HepG2 (cell line): ENCODE measurements at regions not wholly inside any gene's neighbourhood (a gene's known extent, or its start where the extent isn't known, plus 50 kb on each side); places are given as distances from the start of the nearest gene placed in this dataset.

ENCODE experiments used
- ATAC-seq: fragments of 200-7000 bp; cut with Tn5 transposase; 3 replicates; pipeline ENCODE4 v1.9.1; 2020; ENCODE audit warnings: mild to moderate bottlenecking, moderate library complexity
- BruUV-seq: library from RNA; stranded (reverse); fragments of 400-500 nt; replicated peaks from 2 replicates; lab custom pipeline; 2021; lab: Mats Ljungman, UMichigan
- CTCF ChIA-PET: fragments of 300-600 bp; formaldehyde crosslinking; extraction: SDS; loops from one replicate; lab custom pipeline; 2021; ENCODE audit warnings: low total read pairs, inconsistent platforms, low intra/inter-chr PET ratio; lab: Yijun Ruan, JAX
- POLR2A ChIA-PET: fragments of 350-600 bp; sonication (Branson Sonifier 250); formaldehyde crosslinking; loops from one replicate; lab custom pipeline; 2020; ENCODE audit warnings: antibody characterized with exemption, inconsistent platforms; lab: Yijun Ruan, JAX
- DNase-seq: peaks from one replicate; pipeline ENCODE4 v3.0.0-alpha.2; 2015; ENCODE audit warnings: low spot score
- FAIRE-seq: peaks from 3 replicates; lab custom pipeline; 2011; peaks lifted over from hg19 to GRCh38; lab: Jason Lieb, UNC
- H2AFZ ChIP-seq: one replicate; pipeline ENCODE4 v1.6.1; 2011; ENCODE audit warnings: low read length, inconsistent platforms
- H3K27ac ChIP-seq: fragments of 300-600 bp; 3 replicates; pipeline ENCODE4 v1.8.0; 2011; ENCODE audit warnings: mixed run types, mild to moderate bottlenecking, mixed read lengths, low read length, inconsistent platforms; ENCODE audit not compliant: insufficient read depth; ENCODE audit errors: extremely low read length
- H3K27me3 ChIP-seq, 2 experiments: fragments of 200-600 bp in 1 of 2; 2 replicates in 1 of 2; 3 replicates in 1 of 2; pipeline versions ENCODE4 v1.6.0 to v1.8.0; 2011; ENCODE audit warnings: low read length in 2 of 2, mild to moderate bottlenecking in 2 of 2, moderate library complexity in 2 of 2, inconsistent platforms in 1 of 2; ENCODE audit not compliant: insufficient read depth in 2 of 2, control insufficient read depth in 1 of 2
- H3K36me3 ChIP-seq, 2 experiments: fragments of 200-600 bp in 1 of 2; replicated peaks in 1 of 2; 2 replicates in 1 of 2; 3 replicates in 1 of 2; pipeline versions ENCODE4 v1.5.1 to v1.8.0; 2011; ENCODE audit warnings: low read length in 2 of 2, inconsistent platforms in 1 of 2; ENCODE audit not compliant: insufficient read depth in 2 of 2, control insufficient read depth in 1 of 2
- H3K4me1 ChIP-seq: 2 replicates; pipeline ENCODE4 v1.5.1; 2012; ENCODE audit warnings: low read length, inconsistent platforms; ENCODE audit not compliant: insufficient read depth
- H3K4me2 ChIP-seq: 2 replicates; pipeline ENCODE4 v1.6.0; 2011; ENCODE audit warnings: low read depth, low read length, inconsistent platforms
- H3K4me3 ChIP-seq, 3 experiments: fragments of 200-600 bp in 1 of 3; sonication (generic), shearing (Covaris generic) in 1 of 3; replicated peaks in 1 of 3; 2 replicates each; pipeline ENCODE4 v1.5.1; 2011 to 2016; ENCODE audit warnings: low read length in 3 of 3, inconsistent platforms in 2 of 3, low read depth in 2 of 3, mild to moderate bottlenecking in 2 of 3, control low read depth in 1 of 3, mixed read lengths in 1 of 3; ENCODE audit not compliant: insufficient read depth in 1 of 3
- H3K79me2 ChIP-seq: one replicate; pipeline ENCODE4 v1.6.1; 2011; ENCODE audit warnings: low read length, inconsistent platforms; ENCODE audit not compliant: insufficient read depth
- H3K9ac ChIP-seq: 2 replicates; pipeline ENCODE4 v1.6.0; 2011; ENCODE audit warnings: mild to moderate bottlenecking, low read depth, low read length, inconsistent platforms; ENCODE audit not compliant: insufficient read depth
- H3K9me3 ChIP-seq: 2 replicates; pipeline ENCODE4 v1.5.1; 2012; ENCODE audit warnings: mild to moderate bottlenecking, low read length
- H4K20me1 ChIP-seq: 2 replicates; pipeline ENCODE4 v1.6.0; 2011; ENCODE audit warnings: inconsistent platforms, mild to moderate bottlenecking, low read length, moderate library complexity; ENCODE audit not compliant: insufficient read depth
- ARNT2 ChIP-seq: sonication (generic); formaldehyde crosslinking; IDR thresholded peaks from 2 replicates; pipeline ENCODE4 v1.8.0; 2022; ENCODE audit warnings: mild to moderate bottlenecking, low read depth, missing genetic modification reagents, moderate library complexity
- ARNTL ChIP-seq: sonication (generic); formaldehyde crosslinking; IDR thresholded peaks from 2 replicates; pipeline ENCODE4 v1.4.0; 2020; ENCODE audit warnings: mild to moderate bottlenecking, missing genetic modification reagents
- FOXP1 ChIP-seq, 2 experiments: fragments of 450-650 bp in 1 of 2; IDR thresholded peaks; 2 replicates each; pipeline ENCODE4 v1.6.1; 2017 to 2018; ENCODE audit warnings: antibody characterized with exemption in 1 of 2
- PRPF4 ChIP-seq: fragments of 200-400 bp; formaldehyde crosslinking; IDR thresholded peaks from 2 replicates; pipeline ENCODE4 v1.6.1; 2016; ENCODE audit warnings: low read length, low read depth; ENCODE audit not compliant: poor library complexity, severe bottlenecking
- SALL2 ChIP-seq: sonication (generic); formaldehyde crosslinking; IDR thresholded peaks from 2 replicates; pipeline ENCODE4 v1.8.1; 2023; ENCODE audit warnings: mild to moderate bottlenecking, missing genetic modification reagents, inconsistent platforms
- SRSF4 ChIP-seq: fragments of 200-400 bp; formaldehyde crosslinking; IDR thresholded peaks from one replicate; pipeline ENCODE4 v1.6.1; 2018; ENCODE audit warnings: mild to moderate bottlenecking, low read depth, low read length, moderate library complexity; ENCODE audit not compliant: poor library complexity, severe bottlenecking
- ZFP62 ChIP-seq: sonication (generic); formaldehyde crosslinking; IDR thresholded peaks from 2 replicates; pipeline ENCODE4 v1.4.0; 2020; ENCODE audit warnings: missing genetic modification reagents
- ZNF768 ChIP-seq: sonication (generic); formaldehyde crosslinking; IDR thresholded peaks from 2 replicates; pipeline ENCODE4 v1.4.0; 2020; ENCODE audit warnings: missing genetic modification reagents
- WGBS: methylation state at CpG from one replicate; pipeline ENCODE4 v1.1.6; 2017; ENCODE audit warnings: low lambda C conversion rate; 5-methylcytosine and 5-hydroxymethylcytosine counted together
- in situ Hi-C: cut with HindIII; loops from 2 replicates; pipeline ENCODE4 v1.10.0; 2017; ENCODE audit warnings: low pct_unique_long_range_greater_than_20kb; ENCODE audit not compliant: extremely low pct_ligation_motif_present
- intact Hi-C: fragments of 100-400 bp; cut with micrococcal nuclease; formaldehyde crosslinking; loops from one replicate; pipeline ENCODE4 v1.10.0; 2022; ENCODE audit not compliant: unreplicated experiment
- TF ChIP-seq, protein P1 (sequence below): sonication (generic); formaldehyde crosslinking; IDR thresholded peaks from 2 replicates; pipeline ENCODE4 v1.4.0; 2020; ENCODE audit warnings: missing genetic modification reagents
- TF ChIP-seq, protein P2 (sequence below): IDR thresholded peaks from 2 replicates; pipeline ENCODE4 v1.6.1; 2018; ENCODE audit warnings: missing genetic modification reagents, mild to moderate bottlenecking, missing compliant biosample characterization
- TF ChIP-seq, protein P3 (sequence below): sonication (generic); formaldehyde crosslinking; IDR thresholded peaks from 2 replicates; pipeline ENCODE4 v1.8.0; 2022; ENCODE audit warnings: mild to moderate bottlenecking, missing genetic modification reagents
- TF ChIP-seq, protein P4 (sequence below): sonication (generic); formaldehyde crosslinking; IDR thresholded peaks from 2 replicates; pipeline ENCODE4 v1.8.1; 2023; ENCODE audit warnings: mild to moderate bottlenecking, moderate library complexity, missing genetic modification reagents

DNA sequence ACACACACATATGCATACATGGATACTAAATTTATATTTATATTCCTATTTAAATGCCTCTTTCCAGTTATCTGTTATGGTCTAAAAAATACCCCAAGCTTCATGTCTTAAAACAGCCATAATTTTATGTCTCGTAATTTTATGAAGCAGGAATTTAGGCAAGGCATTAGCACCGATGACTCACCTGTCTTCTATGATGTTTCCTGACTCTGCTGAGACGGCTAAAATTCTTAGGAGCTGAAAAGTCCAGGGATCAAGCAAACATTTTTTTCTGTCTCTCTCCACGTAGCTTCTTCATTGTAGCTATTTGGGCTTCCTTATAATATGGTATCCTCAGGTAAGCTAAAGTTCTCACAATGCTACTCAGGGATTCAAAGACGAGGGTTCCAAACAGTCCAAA is 930.3 kb downstream of the STIM2 start:
- H3K4me2 ChIP-seq, result no peak overlapping the region
- DNase-seq (no peak), ATAC-seq (no peak), FAIRE-seq (no peak)
- no peak overlapping the region for H3K4me3 ChIP-seq
- H2AFZ ChIP-seq, result no peak overlapping the region
- H3K27ac ChIP-seq, result no peak overlapping the region
- no peaks in the 10 kb centered on the region for H3K27me3 ChIP-seq
- TF ChIP-seq, protein P1, sequence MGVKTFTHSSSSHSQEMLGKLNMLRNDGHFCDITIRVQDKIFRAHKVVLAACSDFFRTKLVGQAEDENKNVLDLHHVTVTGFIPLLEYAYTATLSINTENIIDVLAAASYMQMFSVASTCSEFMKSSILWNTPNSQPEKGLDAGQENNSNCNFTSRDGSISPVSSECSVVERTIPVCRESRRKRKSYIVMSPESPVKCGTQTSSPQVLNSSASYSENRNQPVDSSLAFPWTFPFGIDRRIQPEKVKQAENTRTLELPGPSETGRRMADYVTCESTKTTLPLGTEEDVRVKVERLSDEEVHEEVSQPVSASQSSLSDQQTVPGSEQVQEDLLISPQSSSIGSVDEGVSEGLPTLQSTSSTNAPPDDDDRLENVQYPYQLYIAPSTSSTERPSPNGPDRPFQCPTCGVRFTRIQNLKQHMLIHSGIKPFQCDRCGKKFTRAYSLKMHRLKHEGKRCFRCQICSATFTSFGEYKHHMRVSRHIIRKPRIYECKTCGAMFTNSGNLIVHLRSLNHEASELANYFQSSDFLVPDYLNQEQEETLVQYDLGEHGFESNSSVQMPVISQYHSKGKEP (CRISPR knock-in tag), result no peak
- TF ChIP-seq, protein P2, sequence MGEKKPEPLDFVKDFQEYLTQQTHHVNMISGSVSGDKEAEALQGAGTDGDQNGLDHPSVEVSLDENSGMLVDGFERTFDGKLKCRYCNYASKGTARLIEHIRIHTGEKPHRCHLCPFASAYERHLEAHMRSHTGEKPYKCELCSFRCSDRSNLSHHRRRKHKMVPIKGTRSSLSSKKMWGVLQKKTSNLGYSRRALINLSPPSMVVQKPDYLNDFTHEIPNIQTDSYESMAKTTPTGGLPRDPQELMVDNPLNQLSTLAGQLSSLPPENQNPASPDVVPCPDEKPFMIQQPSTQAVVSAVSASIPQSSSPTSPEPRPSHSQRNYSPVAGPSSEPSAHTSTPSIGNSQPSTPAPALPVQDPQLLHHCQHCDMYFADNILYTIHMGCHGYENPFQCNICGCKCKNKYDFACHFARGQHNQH (CRISPR knock-in tag), result no peak
- TF ChIP-seq PRPF4, result no peak
- no peak for TF ChIP-seq ZFP62 (CRISPR knock-in tag)
- TF ChIP-seq FOXP1 (IDR thresholded peaks at IDR 0.05), result no peak
- TF ChIP-seq FOXP1 (CRISPR knock-in tag; IDR thresholded peaks at IDR 0.05), result no peak
- TF ChIP-seq SRSF4, result no peak
- no peak for TF ChIP-seq ZNF768 (CRISPR knock-in tag)
- TF ChIP-seq, protein P3, sequence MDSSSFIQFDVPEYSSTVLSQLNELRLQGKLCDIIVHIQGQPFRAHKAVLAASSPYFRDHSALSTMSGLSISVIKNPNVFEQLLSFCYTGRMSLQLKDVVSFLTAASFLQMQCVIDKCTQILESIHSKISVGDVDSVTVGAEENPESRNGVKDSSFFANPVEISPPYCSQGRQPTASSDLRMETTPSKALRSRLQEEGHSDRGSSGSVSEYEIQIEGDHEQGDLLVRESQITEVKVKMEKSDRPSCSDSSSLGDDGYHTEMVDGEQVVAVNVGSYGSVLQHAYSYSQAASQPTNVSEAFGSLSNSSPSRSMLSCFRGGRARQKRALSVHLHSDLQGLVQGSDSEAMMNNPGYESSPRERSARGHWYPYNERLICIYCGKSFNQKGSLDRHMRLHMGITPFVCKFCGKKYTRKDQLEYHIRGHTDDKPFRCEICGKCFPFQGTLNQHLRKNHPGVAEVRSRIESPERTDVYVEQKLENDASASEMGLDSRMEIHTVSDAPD (CRISPR knock-in tag), result no peak
- no peak for TF ChIP-seq ARNT2 (CRISPR knock-in tag)
- TF ChIP-seq, protein P4, sequence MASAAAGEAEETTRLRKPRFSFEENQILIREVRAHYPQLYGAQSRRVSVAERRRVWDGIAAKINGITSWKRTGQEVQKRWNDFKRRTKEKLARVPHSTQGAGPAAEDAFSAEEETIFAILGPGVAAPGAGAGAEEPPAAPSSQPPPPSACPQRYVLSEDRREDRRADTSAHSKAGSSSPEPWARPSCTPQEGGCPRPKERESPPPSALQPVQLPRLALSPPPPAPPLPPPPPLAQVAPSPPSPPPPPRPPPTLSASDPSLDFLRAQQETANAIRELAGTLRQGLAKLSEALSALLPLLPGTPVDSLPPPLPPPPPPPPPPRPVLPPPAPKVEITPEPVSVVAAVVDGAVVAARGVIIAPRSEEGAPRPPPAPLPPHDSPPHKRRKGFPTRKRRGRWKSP (CRISPR knock-in tag), result no peak
- no peak for TF ChIP-seq SALL2
- no peak for TF ChIP-seq ARNTL (CRISPR knock-in tag)
- CTCF ChIA-PET, result no interaction called here
- WGBS, result 0% methylated on average over 5 of the region's 5 CpGs
- H3K9me3 ChIP-seq, result no peaks in the 10 kb centered on the region; the same call in 1 of the 2 replicates
- BruUV-seq, result no TSS peak
- H3K36me3 ChIP-seq, result no peaks in the 10 kb centered on the region
- H3K9ac ChIP-seq, result no peak overlapping the region
- intact Hi-C loops, result no loop called here
- H4K20me1 ChIP-seq, result no peaks in the 10 kb centered on the region
- H3K79me2 ChIP-seq, result no peaks in the 10 kb centered on the region
- no peaks in the 10 kb centered on the region for H3K4me1 ChIP-seq
- in situ Hi-C loops, result no loop called here
- POLR2A ChIA-PET, result no interaction called here
